ENCODE measurements at regions not wholly inside any gene's neighbourhood (a gene's known extent, or its start where the extent isn't known, plus 50 kb on each side); places are given as distances from the start of the nearest gene placed in this dataset.
"Not testable (repeated sequence)": the region's sequence is repeated elsewhere in the genome, so short reads cannot be mapped to it uniquely, and the experiment has no call there.

GRCh38 chr2:183522489-183523266 is 398.4 kb downstream of the NUP35 start:
- DNase-seq (ENCODE audit: low spot score) (no peak), FAIRE-seq (no peak)

GRCh38 chr2:183530333-183530901 is 406.2 kb downstream of the NUP35 start:
- FAIRE-seq (no peak), DNase-seq (ENCODE audit: low spot score) (no peak)

GRCh38 chr2:183532514-183532913 is 408.3 kb downstream of the NUP35 start:
- FAIRE-seq (no peak), DNase-seq (ENCODE audit: low spot score) (no peak)

- no peak for DNase-seq (ENCODE audit: low spot score)
- no peak for FAIRE-seq
Measured at GRCh38 chr2:183533021-183533420, 408.8 kb downstream of the NUP35 start.

- no peak for DNase-seq (ENCODE audit: low spot score)
- no peak for FAIRE-seq
Measured at GRCh38 chr2:183536290-183536689, 412.0 kb downstream of the NUP35 start.

- FAIRE-seq (no peak), DNase-seq (ENCODE audit: low spot score) (no peak)
Measured at GRCh38 chr2:183536714-183537113, 412.5 kb downstream of the NUP35 start.

- no peak for FAIRE-seq
- no peak for DNase-seq (ENCODE audit: low spot score)
Measured at GRCh38 chr2:183541766-183542165, 417.5 kb downstream of the NUP35 start.

GRCh38 chr2:183542606-183543005 is 418.4 kb downstream of the NUP35 start:
- DNase-seq (ENCODE audit: low spot score) = no peak
- FAIRE-seq = no peak

- FAIRE-seq (no peak), DNase-seq (ENCODE audit: low spot score) (no peak)
Measured at GRCh38 chr2:183543222-183543621, 419.0 kb downstream of the NUP35 start.

- FAIRE-seq (no peak), DNase-seq (ENCODE audit: low spot score) (no peak)
Measured at GRCh38 chr2:183543731-183544130, 419.5 kb downstream of the NUP35 start.

GRCh38 chr2:183546560-183547350 is 422.5 kb downstream of the NUP35 start:
- FAIRE-seq; DNase-seq (ENCODE audit: low spot score): not testable (repeated sequence)

GRCh38 chr2:183552716-183553115 is 428.5 kb downstream of the NUP35 start:
- FAIRE-seq = no peak
- no peak for DNase-seq (ENCODE audit: low spot score)

- no peak for FAIRE-seq
- no peak for DNase-seq (ENCODE audit: low spot score)
Measured at GRCh38 chr2:183564726-183565125, 440.5 kb downstream of the NUP35 start.

- DNase-seq (ENCODE audit: low spot score) (no peak), FAIRE-seq (no peak)
Measured at GRCh38 chr2:183575481-183575880, 451.2 kb downstream of the NUP35 start.

- FAIRE-seq (no peak), DNase-seq (ENCODE audit: low spot score) (no peak)
Measured at GRCh38 chr2:183579686-183580085, 455.4 kb downstream of the NUP35 start.

- DNase-seq (ENCODE audit: low spot score) = no peak
- FAIRE-seq = no peak
Measured at GRCh38 chr2:183592271-183592670, 468.0 kb downstream of the NUP35 start.

- FAIRE-seq (no peak), DNase-seq (ENCODE audit: low spot score) (no peak)
Measured at GRCh38 chr2:183594150-183594549, 469.9 kb downstream of the NUP35 start.

GRCh38 chr2:183597841-183598240 is 473.6 kb downstream of the NUP35 start:
- DNase-seq (ENCODE audit: low spot score) (no peak), FAIRE-seq (no peak)

- DNase-seq (ENCODE audit: low spot score) = no peak
- no peak for FAIRE-seq
Measured at GRCh38 chr2:183604065-183604464, 479.8 kb downstream of the NUP35 start.

GRCh38 chr2:183605440-183605839 is 481.2 kb downstream of the NUP35 start:
- DNase-seq (ENCODE audit: low spot score) (no peak), FAIRE-seq (no peak)

GRCh38 chr2:183606022-183606717 is 481.9 kb downstream of the NUP35 start:
- DNase-seq (ENCODE audit: low spot score) (no peak), FAIRE-seq (no peak)

- DNase-seq (ENCODE audit: low spot score) = no peak
- no peak for FAIRE-seq
Measured at GRCh38 chr2:183606718-183607085, 482.5 kb downstream of the NUP35 start.

All from RCC 7860 (cell line).